SK-N-SH (cell line): ENCODE measurements at regions not wholly inside any gene's neighbourhood (a gene's known extent, or its start where the extent isn't known, plus 50 kb on each side); places are given as distances from the start of the nearest gene placed in this dataset.

Source experiments
- CTCF ChIA-PET: fragments of 300-600, 350-600 bp; formaldehyde crosslinking; extraction: SDS; loops from one replicate; lab custom pipeline; 2021; lab: Yijun Ruan, JAX
- POLR2A ChIA-PET: fragments of 350-600 bp; sonication (Branson Sonifier 250); formaldehyde crosslinking; extraction: SDS; loops from one replicate; lab custom pipeline; 2020; ENCODE audit warnings: antibody characterized with exemption, inconsistent platforms; lab: Yijun Ruan, JAX
- DNase-seq: peaks from one replicate; pipeline ENCODE4 v3.0.0; 2012
- H2AFZ ChIP-seq: fragments of 200-600 bp; sonication (generic); 2 replicates; pipeline ENCODE4 v1.8.1; 2016; ENCODE audit warnings: antibody characterized with exemption, mild to moderate bottlenecking, low read depth
- H3F3A ChIP-seq: fragments of 200-600 bp; sonication (generic); replicated peaks from 2 replicates; pipeline ENCODE3; 2016; ENCODE audit warnings: antibody characterized with exemption, mild to moderate bottlenecking; ENCODE audit not compliant: insufficient read depth
- H3K27ac ChIP-seq, 2 experiments: fragments of 200-500 bp in 1 of 2; fragments of 200-600 bp in 1 of 2; sonication (Bioruptor generic) in 1 of 2; sonication (generic), shearing (Covaris generic) in 1 of 2; 2 replicates each; pipeline versions ENCODE4 v1.5.1 to v1.6.1; 2014 to 2016; ENCODE audit warnings: low read depth in 2 of 2, inconsistent platforms in 1 of 2, low read length in 1 of 2, mild to moderate bottlenecking in 1 of 2, mixed read lengths in 1 of 2
- H3K27me3 ChIP-seq: fragments of 200-600 bp; sonication (generic), shearing (Covaris generic); 2 replicates; pipeline ENCODE4 v1.6.1; 2016; ENCODE audit warnings: mixed run types; ENCODE audit not compliant: insufficient read depth
- H3K36me3 ChIP-seq, 2 experiments: fragments of 200-500 bp in 1 of 2; fragments of 200-600 bp in 1 of 2; sonication (Bioruptor generic) in 1 of 2; sonication (generic) in 1 of 2; replicated peaks in 1 of 2; 2 replicates each; pipeline versions ENCODE3 to v1.5.1; 2014 to 2016; ENCODE audit warnings: low read length in 1 of 2, mild to moderate bottlenecking in 1 of 2; ENCODE audit not compliant: insufficient read depth in 2 of 2, control insufficient read depth in 1 of 2
- H3K4me1 ChIP-seq, 2 experiments: fragments of 200-500 bp in 1 of 2; fragments of 200-600 bp in 1 of 2; sonication (Bioruptor generic) in 1 of 2; sonication (generic), shearing (Covaris generic) in 1 of 2; 2 replicates each; pipeline versions ENCODE4 v1.5.1 to v1.6.1; 2014 to 2016; ENCODE audit warnings: low read depth in 1 of 2, low read length in 1 of 2, mixed run types in 1 of 2; ENCODE audit not compliant: insufficient read depth in 2 of 2, control insufficient read depth in 1 of 2
- H3K4me2 ChIP-seq: fragments of 200-600 bp; sonication (generic), shearing (Covaris generic); 2 replicates; pipeline ENCODE4 v1.6.1; 2017; ENCODE audit warnings: mixed run types
- H3K4me3 ChIP-seq, 2 experiments: fragments of 200-500 bp in 1 of 2; fragments of 200-600 bp in 1 of 2; sonication (Bioruptor generic) in 1 of 2; sonication (generic), shearing (Covaris generic) in 1 of 2; 2 replicates each; pipeline versions ENCODE4 v1.5.1 to v1.8.1; 2014 to 2016; ENCODE audit warnings: low read depth in 2 of 2, inconsistent platforms in 1 of 2, low read length in 1 of 2, mild to moderate bottlenecking in 1 of 2, mixed read lengths in 1 of 2, moderate library complexity in 1 of 2
- H3K79me2 ChIP-seq: fragments of 200-600 bp; sonication (generic); 2 replicates; pipeline ENCODE4 v1.8.1; 2017; ENCODE audit warnings: mild to moderate bottlenecking; ENCODE audit not compliant: insufficient read depth
- H3K9ac ChIP-seq: fragments of 200-600 bp; sonication (generic); 2 replicates; pipeline ENCODE4 v1.6.1; 2017; ENCODE audit warnings: mixed run types
- H3K9me2 ChIP-seq: fragments of 200-600 bp; sonication (generic); 2 replicates; pipeline ENCODE4 v1.6.1; 2017; ENCODE audit warnings: mixed run types
- H3K9me3 ChIP-seq: fragments of 200-600 bp; sonication (generic); 2 replicates; pipeline ENCODE4 v1.6.1; 2017; ENCODE audit warnings: mixed run types, mild to moderate bottlenecking, moderate library complexity
- H4K20me1 ChIP-seq: fragments of 200-600 bp; sonication (generic); 2 replicates; pipeline ENCODE4 v1.6.1; 2017; ENCODE audit warnings: mild to moderate bottlenecking, mixed run types; ENCODE audit not compliant: insufficient read depth
- CHD2 ChIP-seq: fragments of 150-350 bp; IDR thresholded peaks from 2 replicates; pipeline ENCODE4 v1.6.1; 2018; ENCODE audit warnings: low read length; ENCODE audit not compliant: partially characterized antibody
- ELF1 ChIP-seq: IDR thresholded peaks from 2 replicates; pipeline ENCODE4 v1.4.0; 2012
- GATA2 ChIP-seq: sonication (generic); formaldehyde crosslinking; IDR thresholded peaks from 2 replicates; pipeline ENCODE4 v1.5.0; 2020; ENCODE audit warnings: mild to moderate bottlenecking, missing genetic modification reagents
- JUND ChIP-seq: IDR thresholded peaks from 2 replicates; pipeline ENCODE4 v1.4.0; 2012
- MXI1 ChIP-seq: IDR thresholded peaks from 2 replicates; pipeline ENCODE4 v1.6.1; 2012; ENCODE audit warnings: mild to moderate bottlenecking, low read depth, low read length, improper control_type of control experiment
- NRF1 ChIP-seq: IDR thresholded peaks from 2 replicates; pipeline ENCODE4 v1.6.1; 2012; ENCODE audit warnings: low read depth, mild to moderate bottlenecking, low read length
- RAD21 ChIP-seq: IDR thresholded peaks from 2 replicates; pipeline ENCODE4 v1.6.1; 2012; ENCODE audit warnings: mild to moderate bottlenecking, low read length
- RFX5 ChIP-seq: IDR thresholded peaks from 2 replicates; pipeline ENCODE4 v1.6.1; 2012; ENCODE audit warnings: mild to moderate bottlenecking, improper control_type of control experiment, low read length
- RXRA ChIP-seq: IDR thresholded peaks from 2 replicates; pipeline ENCODE4 v1.4.0; 2012; ENCODE audit warnings: low read depth, mild to moderate bottlenecking, borderline replicate concordance
- SIN3A ChIP-seq: IDR thresholded peaks from 2 replicates; pipeline ENCODE4 v1.6.1; 2012; ENCODE audit warnings: low read depth, mild to moderate bottlenecking, low read length, moderate library complexity, borderline replicate concordance
- SMC3 ChIP-seq: IDR thresholded peaks from 2 replicates; pipeline ENCODE4 v1.6.1; 2012; ENCODE audit warnings: low read depth, low read length, improper control_type of control experiment
- TAF1 ChIP-seq: IDR thresholded peaks from 2 replicates; pipeline ENCODE4 v1.6.1; 2012; ENCODE audit warnings: low read depth, mild to moderate bottlenecking, low read length, moderate library complexity, borderline replicate concordance
- TEAD4 ChIP-seq: IDR thresholded peaks from 2 replicates; pipeline ENCODE4 v1.4.0; 2012; ENCODE audit warnings: mild to moderate bottlenecking, borderline replicate concordance; ENCODE audit not compliant: insufficient read depth
- YY1 ChIP-seq: IDR thresholded peaks from 2 replicates; pipeline ENCODE4 v1.4.0; 2012; ENCODE audit warnings: low read depth, mild to moderate bottlenecking
- TF ChIP-seq, protein P1 (sequence below): IDR thresholded peaks from 2 replicates; pipeline ENCODE4 v1.6.1; 2012; ENCODE audit warnings: mild to moderate bottlenecking, low read depth, low read length, moderate library complexity
- TF ChIP-seq, protein P2 (sequence below): fragments of 200-600 bp; sonication (generic); IDR thresholded peaks from 2 replicates; pipeline ENCODE4 v1.6.1; 2017; ENCODE audit warnings: antibody characterized with exemption, mild to moderate bottlenecking, moderate library complexity
- TF ChIP-seq, protein P3 (sequence below): IDR thresholded peaks from 2 replicates; pipeline ENCODE4 v1.4.0; 2012; ENCODE audit warnings: low read depth
- TF ChIP-seq, protein P4 (sequence below): IDR thresholded peaks from 2 replicates; pipeline ENCODE4 v1.4.0; 2012; ENCODE audit warnings: low read depth, borderline replicate concordance

DNA sequence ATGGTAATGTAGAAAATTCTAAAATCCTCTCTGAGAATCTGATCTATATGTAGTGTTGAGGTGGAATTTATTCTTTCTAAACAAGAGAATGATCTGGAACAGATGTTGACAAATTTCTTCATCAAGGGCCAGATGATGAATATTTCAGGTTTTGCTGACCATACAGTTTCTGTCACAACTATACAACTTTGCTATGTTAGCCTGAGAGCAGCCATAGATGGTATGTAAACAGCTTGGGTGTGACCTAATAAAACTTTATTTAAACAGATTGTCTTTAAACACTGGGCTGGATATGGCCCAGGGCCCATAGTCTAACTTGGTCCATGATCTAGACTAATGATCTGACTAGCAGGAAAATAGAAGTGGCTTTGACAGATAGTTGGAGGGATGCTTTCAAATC lies 213.6 kb upstream of the CELF2 start:
- H3K4me3 ChIP-seq, result no peak overlapping the region
- DNase-seq, result no peak
- POLR2A ChIA-PET, result no interaction called here
- H3K4me2 ChIP-seq, result no peak overlapping the region
- H3K9me2 ChIP-seq, result no peaks in the 10 kb centered on the region
- H3K4me1 ChIP-seq, result no peaks in the 10 kb centered on the region
- H3K9me3 ChIP-seq, result no peaks in the 10 kb centered on the region
- no peak overlapping the region for H3K9ac ChIP-seq
- no peaks in the 10 kb centered on the region for H4K20me1 ChIP-seq
- H3K27ac ChIP-seq, result no peak overlapping the region
- no peak overlapping the region for H2AFZ ChIP-seq
- CTCF ChIA-PET, result no interaction called here
- H3K79me2 ChIP-seq, result no peaks in the 10 kb centered on the region
- H3K36me3 ChIP-seq, result no peaks in the 10 kb centered on the region
- no peak for TF ChIP-seq RXRA
- no peak for TF ChIP-seq MXI1
- TF ChIP-seq, protein P1, sequence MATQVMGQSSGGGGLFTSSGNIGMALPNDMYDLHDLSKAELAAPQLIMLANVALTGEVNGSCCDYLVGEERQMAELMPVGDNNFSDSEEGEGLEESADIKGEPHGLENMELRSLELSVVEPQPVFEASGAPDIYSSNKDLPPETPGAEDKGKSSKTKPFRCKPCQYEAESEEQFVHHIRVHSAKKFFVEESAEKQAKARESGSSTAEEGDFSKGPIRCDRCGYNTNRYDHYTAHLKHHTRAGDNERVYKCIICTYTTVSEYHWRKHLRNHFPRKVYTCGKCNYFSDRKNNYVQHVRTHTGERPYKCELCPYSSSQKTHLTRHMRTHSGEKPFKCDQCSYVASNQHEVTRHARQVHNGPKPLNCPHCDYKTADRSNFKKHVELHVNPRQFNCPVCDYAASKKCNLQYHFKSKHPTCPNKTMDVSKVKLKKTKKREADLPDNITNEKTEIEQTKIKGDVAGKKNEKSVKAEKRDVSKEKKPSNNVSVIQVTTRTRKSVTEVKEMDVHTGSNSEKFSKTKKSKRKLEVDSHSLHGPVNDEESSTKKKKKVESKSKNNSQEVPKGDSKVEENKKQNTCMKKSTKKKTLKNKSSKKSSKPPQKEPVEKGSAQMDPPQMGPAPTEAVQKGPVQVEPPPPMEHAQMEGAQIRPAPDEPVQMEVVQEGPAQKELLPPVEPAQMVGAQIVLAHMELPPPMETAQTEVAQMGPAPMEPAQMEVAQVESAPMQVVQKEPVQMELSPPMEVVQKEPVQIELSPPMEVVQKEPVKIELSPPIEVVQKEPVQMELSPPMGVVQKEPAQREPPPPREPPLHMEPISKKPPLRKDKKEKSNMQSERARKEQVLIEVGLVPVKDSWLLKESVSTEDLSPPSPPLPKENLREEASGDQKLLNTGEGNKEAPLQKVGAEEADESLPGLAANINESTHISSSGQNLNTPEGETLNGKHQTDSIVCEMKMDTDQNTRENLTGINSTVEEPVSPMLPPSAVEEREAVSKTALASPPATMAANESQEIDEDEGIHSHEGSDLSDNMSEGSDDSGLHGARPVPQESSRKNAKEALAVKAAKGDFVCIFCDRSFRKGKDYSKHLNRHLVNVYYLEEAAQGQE, result no peak
- TF ChIP-seq RFX5, result no peak
- no peak for TF ChIP-seq SIN3A
- TF ChIP-seq, protein P2, sequence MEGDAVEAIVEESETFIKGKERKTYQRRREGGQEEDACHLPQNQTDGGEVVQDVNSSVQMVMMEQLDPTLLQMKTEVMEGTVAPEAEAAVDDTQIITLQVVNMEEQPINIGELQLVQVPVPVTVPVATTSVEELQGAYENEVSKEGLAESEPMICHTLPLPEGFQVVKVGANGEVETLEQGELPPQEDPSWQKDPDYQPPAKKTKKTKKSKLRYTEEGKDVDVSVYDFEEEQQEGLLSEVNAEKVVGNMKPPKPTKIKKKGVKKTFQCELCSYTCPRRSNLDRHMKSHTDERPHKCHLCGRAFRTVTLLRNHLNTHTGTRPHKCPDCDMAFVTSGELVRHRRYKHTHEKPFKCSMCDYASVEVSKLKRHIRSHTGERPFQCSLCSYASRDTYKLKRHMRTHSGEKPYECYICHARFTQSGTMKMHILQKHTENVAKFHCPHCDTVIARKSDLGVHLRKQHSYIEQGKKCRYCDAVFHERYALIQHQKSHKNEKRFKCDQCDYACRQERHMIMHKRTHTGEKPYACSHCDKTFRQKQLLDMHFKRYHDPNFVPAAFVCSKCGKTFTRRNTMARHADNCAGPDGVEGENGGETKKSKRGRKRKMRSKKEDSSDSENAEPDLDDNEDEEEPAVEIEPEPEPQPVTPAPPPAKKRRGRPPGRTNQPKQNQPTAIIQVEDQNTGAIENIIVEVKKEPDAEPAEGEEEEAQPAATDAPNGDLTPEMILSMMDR, result no peak
- no peak for TF ChIP-seq JUND
- TF ChIP-seq SMC3, result no peak
- no peak for TF ChIP-seq TAF1
- TF ChIP-seq, protein P3, sequence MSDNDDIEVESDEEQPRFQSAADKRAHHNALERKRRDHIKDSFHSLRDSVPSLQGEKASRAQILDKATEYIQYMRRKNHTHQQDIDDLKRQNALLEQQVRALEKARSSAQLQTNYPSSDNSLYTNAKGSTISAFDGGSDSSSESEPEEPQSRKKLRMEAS, result no peak
- no peak for TF ChIP-seq TEAD4
- TF ChIP-seq ELF1, result no peak
- no peak for TF ChIP-seq NRF1
- TF ChIP-seq GATA2 (CRISPR knock-in tag), result no peak
- TF ChIP-seq, protein P4, sequence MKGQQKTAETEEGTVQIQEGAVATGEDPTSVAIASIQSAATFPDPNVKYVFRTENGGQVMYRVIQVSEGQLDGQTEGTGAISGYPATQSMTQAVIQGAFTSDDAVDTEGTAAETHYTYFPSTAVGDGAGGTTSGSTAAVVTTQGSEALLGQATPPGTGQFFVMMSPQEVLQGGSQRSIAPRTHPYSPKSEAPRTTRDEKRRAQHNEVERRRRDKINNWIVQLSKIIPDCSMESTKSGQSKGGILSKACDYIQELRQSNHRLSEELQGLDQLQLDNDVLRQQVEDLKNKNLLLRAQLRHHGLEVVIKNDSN, result no peak
- no peak for TF ChIP-seq YY1
- no peak for TF ChIP-seq CHD2
- no peak for TF ChIP-seq RAD21
- TF ChIP-seq, all 33 proteins: peak for 0
- Histone ChIP-seq H3K27me3 (no peaks in the 10 kb centered on the region), H3F3A (no peaks in the 10 kb centered on the region)
